Bronchial epithelial cell (primary cell): ENCODE measurements at regions not wholly inside any gene's neighbourhood (a gene's known extent, or its start where the extent isn't known, plus 50 kb on each side); places are given as distances from the start of the nearest gene placed in this dataset.

Experiments
- DNase-seq: peaks from one replicate; pipeline ENCODE4 v3.0.0-alpha.2; 2010; ENCODE audit warnings: low read depth
- FAIRE-seq: peaks from 2 replicates; lab custom pipeline; 2011; peaks lifted over from hg19 to GRCh38; lab: Jason Lieb, UNC
- H3K27me3 ChIP-seq: 2 replicates; pipeline ENCODE4 v1.5.1; 2011; ENCODE audit warnings: low read length; ENCODE audit not compliant: control insufficient read depth, insufficient read depth
- H3K36me3 ChIP-seq: 2 replicates; pipeline ENCODE4 v1.5.1; 2011; ENCODE audit warnings: low read length; ENCODE audit not compliant: control insufficient read depth, insufficient read depth
- H3K4me3 ChIP-seq: 2 replicates; pipeline ENCODE4 v1.5.1; 2011; ENCODE audit warnings: mild to moderate bottlenecking, low read depth, low read length, control low read depth
- TF ChIP-seq, protein P1 (sequence below): IDR thresholded peaks from 2 replicates; pipeline ENCODE4 v1.5.1; 2011; ENCODE audit warnings: mild to moderate bottlenecking, moderate library complexity, low read length, control low read depth, inconsistent platforms; ENCODE audit not compliant: insufficient read depth, severe bottlenecking

DNA sequence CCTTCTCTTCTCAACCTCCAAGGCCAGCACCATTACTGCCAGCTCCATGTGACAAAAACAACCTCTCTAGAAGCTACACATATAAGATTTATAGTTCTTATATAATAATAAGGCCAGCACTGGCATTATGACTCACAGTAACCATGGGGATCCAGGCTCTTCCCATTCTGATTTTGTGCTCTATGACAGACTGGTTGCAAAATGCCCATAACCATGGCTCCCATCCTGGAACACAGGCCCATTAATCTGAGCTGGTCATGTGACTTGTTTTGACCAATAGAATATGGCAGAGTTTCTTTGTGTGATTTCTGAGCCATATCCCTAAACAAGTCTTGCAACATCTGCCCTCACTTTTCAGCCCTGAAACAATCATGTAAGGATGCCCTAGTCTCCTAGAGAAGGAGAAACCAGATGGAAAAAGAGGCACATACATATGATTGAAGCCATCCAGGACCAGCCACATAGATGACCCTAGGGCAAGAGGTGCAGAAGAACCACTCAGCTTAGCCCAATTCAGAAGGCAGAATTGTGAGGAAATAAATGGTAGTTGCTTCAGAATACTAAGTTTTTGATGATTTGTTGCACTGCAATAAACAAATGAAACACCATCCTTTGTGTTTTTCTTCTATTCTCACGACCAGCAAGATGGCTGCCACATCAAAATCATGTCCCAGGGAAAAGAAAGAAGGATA is 173.9 kb downstream of the SUCLG1 start:
- Histone ChIP-seq H3K4me3 (no peak overlapping the region), H3K27me3 (no peaks in the 10 kb centered on the region), H3K36me3 (no peaks in the 10 kb centered on the region)
- TF ChIP-seq, protein P1, sequence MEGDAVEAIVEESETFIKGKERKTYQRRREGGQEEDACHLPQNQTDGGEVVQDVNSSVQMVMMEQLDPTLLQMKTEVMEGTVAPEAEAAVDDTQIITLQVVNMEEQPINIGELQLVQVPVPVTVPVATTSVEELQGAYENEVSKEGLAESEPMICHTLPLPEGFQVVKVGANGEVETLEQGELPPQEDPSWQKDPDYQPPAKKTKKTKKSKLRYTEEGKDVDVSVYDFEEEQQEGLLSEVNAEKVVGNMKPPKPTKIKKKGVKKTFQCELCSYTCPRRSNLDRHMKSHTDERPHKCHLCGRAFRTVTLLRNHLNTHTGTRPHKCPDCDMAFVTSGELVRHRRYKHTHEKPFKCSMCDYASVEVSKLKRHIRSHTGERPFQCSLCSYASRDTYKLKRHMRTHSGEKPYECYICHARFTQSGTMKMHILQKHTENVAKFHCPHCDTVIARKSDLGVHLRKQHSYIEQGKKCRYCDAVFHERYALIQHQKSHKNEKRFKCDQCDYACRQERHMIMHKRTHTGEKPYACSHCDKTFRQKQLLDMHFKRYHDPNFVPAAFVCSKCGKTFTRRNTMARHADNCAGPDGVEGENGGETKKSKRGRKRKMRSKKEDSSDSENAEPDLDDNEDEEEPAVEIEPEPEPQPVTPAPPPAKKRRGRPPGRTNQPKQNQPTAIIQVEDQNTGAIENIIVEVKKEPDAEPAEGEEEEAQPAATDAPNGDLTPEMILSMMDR: no peak
- DNase-seq: peak; percentile 62
- FAIRE-seq: no peak

DNA sequence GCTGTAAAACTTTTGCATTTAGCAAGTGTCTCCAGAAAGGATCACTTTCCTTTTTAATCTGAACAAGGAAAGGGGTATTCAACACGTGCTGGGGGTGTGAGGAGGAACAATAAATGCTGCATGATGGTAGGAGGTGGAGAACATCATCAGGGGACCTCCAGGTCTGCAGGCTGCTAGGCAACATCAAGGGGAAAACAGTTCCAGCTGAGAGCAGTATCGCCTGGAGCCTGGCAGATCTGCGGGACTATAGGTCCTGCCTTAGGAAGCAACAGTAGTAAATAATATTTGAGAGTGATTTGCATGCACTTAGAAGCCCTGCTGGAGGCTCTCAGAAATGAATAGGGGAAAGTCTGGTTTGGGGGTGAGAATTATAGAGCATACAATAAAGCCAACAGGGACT is 175.6 kb downstream of the SUCLG1 start:
- TF ChIP-seq, protein P1: no peak
- H3K27me3 ChIP-seq: no peaks in the 10 kb centered on the region
- no peak overlapping the region for H3K4me3 ChIP-seq
- FAIRE-seq (no peak), DNase-seq (no peak)
- H3K36me3 ChIP-seq: no peaks in the 10 kb centered on the region

DNA sequence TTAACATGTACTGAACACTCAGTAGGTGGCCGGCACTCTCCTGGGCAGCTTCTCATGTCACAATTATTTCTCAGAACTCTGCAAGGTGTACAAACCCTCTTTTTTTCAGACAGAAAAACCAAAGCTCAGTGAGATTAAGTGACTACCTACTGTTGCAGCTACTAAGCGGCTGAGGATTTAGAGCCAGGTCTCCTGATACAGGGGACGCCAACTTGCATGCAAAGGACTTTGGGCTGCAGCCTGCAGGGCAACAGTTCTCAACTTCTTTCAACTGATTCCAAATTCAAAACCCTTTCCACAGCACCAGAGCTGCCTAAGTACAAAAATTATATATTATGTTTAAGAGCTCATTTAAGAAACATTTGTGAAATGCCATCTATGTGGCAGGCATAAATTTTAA is 177.6 kb downstream of the SUCLG1 start:
- Histone ChIP-seq H3K36me3 (no peaks in the 10 kb centered on the region), H3K4me3 (no peak overlapping the region), H3K27me3 (no peaks in the 10 kb centered on the region)
- no peak for DNase-seq
- TF ChIP-seq, protein P1: no peak
- no peak for FAIRE-seq

DNA sequence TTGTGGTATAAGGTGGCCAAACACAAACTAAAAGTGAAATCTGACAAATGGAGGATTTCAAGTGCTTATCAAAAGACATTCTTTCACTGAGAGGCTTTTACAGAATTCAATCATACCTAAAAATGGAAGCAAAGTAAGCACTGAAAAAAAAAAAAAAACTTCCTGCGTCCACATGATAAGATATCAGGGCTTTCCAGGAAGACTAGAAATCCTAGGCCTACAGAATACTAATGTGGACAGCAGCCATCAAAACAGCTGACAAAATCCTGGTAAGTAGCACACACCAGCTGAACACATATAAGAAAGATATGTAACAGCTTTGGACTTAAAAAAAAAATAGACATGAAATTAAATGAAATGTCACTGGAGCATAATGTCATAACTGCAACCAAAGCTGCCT is 178.2 kb downstream of the SUCLG1 start:
- FAIRE-seq (no peak), DNase-seq (no peak)

DNA sequence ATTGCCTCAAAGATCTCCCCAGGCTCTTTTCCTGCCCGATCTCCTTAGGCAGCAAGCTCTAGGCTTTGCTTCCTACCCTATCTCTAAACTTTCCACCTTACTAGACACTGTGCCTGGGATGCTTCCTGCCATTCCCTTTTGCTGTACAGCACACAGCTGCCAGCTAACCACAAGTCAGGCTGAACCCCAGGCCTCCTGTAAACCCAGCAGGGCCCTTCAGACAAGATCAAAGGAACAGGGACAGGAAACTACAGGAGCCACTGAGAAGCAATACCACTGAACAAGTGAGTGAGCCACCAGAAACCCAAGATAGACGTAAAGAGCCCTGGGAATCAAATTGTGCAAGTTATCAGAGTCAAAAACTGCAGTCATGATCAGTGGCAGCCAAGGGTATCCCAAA is 180.7 kb downstream of the SUCLG1 start:
- no peak overlapping the region for H3K4me3 ChIP-seq
- no peaks in the 10 kb centered on the region for H3K36me3 ChIP-seq
- DNase-seq (no peak), FAIRE-seq (no peak)
- no peaks in the 10 kb centered on the region for H3K27me3 ChIP-seq
- TF ChIP-seq, protein P1: no peak

More for the DNA sequence above, 178.2 kb downstream of the SUCLG1 start:
- no peaks in the 10 kb centered on the region for H3K27me3 ChIP-seq
- TF ChIP-seq, protein P1: no peak
- H3K36me3 ChIP-seq: no peaks in the 10 kb centered on the region
- H3K4me3 ChIP-seq: no peak overlapping the region

DNA sequence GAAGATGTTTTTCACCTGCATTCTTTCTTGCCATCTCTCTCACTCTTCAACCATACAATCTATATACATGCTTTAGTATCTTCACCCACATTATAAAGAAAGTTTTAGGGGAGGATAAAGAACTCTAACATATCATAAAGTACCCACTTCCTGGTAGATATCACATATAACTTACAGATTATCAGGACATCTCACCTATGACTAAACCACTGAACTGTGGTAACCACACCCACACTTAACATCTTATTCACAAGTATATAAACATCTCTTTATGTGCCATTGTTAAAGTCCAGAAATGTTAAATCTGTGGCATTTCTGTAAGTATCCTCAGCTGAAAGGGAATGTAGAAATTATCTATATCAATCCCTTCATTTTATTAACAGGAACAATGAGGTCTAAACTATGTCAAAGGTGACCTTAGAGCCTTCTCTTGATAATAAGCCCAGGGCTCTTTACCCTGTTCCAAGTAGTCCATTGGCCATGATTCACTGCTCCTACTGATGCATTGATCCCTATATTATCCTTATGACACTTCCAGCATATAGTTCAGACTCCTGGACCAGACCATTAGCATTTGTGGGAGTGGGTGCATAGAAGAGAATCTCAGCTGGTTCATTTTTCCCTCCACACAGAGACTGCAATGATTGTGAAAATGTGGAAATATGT is 182.4 kb downstream of the SUCLG1 start:
- DNase-seq (peak; percentile 6), FAIRE-seq (no peak)
- Histone ChIP-seq H3K36me3 (no peaks in the 10 kb centered on the region), H3K4me3 (no peak overlapping the region), H3K27me3 (no peaks in the 10 kb centered on the region)
- TF ChIP-seq, protein P1: no peak
